ENCODE measurements at regions not wholly inside any gene's neighbourhood (a gene's known extent, or its start where the extent isn't known, plus 50 kb on each side); places are given as distances from the start of the nearest gene placed in this dataset.

DNA sequence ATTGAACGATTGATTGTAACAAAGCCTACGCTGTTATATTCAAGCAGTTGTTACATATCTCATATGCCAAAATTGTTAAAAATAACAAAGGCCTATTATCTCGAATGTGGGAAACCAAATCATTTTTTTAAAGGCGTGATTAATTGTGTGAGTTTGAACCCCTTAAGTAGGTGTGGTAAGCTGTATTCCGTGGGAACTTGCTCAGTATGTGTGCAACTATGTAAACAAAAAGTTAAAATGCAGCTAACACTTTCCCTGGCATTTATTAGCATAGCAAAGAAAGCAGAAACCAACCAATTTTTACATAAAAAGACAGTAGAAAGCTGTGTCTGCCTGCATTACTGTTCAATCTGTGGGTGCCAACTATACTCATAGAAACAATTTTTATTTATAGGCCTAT, 166.0 kb upstream of the HAND2 start:
- DNase-seq (no peak), ATAC-seq (no peak)
- no peaks in the 10 kb centered on the region for H3K9me3 ChIP-seq
- intact Hi-C loops (cut with DNase I), result no loop called here
- H3K4me3 ChIP-seq, result no peak overlapping the region
- H3K36me3 ChIP-seq, result no peaks in the 10 kb centered on the region
- no peaks in the 10 kb centered on the region for H3K4me1 ChIP-seq
- H3K27ac ChIP-seq, result no peak overlapping the region
- no peaks in the 10 kb centered on the region for H3K27me3 ChIP-seq
- TF ChIP-seq, protein P1, sequence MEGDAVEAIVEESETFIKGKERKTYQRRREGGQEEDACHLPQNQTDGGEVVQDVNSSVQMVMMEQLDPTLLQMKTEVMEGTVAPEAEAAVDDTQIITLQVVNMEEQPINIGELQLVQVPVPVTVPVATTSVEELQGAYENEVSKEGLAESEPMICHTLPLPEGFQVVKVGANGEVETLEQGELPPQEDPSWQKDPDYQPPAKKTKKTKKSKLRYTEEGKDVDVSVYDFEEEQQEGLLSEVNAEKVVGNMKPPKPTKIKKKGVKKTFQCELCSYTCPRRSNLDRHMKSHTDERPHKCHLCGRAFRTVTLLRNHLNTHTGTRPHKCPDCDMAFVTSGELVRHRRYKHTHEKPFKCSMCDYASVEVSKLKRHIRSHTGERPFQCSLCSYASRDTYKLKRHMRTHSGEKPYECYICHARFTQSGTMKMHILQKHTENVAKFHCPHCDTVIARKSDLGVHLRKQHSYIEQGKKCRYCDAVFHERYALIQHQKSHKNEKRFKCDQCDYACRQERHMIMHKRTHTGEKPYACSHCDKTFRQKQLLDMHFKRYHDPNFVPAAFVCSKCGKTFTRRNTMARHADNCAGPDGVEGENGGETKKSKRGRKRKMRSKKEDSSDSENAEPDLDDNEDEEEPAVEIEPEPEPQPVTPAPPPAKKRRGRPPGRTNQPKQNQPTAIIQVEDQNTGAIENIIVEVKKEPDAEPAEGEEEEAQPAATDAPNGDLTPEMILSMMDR (IDR thresholded peaks at IDR 0.05), result no peak

DNA sequence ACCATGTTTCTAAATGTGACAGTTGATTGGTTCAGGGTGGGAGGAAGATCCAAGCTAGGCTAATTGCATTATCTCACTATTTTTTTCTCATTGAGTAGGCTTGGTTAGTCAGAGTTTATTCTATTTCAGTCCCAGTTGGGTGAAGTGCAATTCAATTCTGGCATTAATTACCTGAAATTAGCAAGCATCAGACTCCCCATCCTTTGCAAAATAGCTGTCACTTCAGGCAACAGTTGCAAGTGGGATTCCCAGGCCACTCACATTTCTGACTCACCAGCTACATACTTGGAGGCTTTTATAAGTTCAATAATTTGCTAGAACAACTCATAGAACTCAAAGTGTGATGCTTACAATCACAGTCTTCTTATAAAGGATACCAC, 155.8 kb upstream of the HAND2 start:
- Histone ChIP-seq H3K4me1 (no peaks in the 10 kb centered on the region), H3K36me3 (no peaks in the 10 kb centered on the region), H3K4me3 (no peak overlapping the region), H3K27me3 (no peaks in the 10 kb centered on the region), H3K9me3 (no peaks in the 10 kb centered on the region), H3K27ac (no peak overlapping the region)
- DNase-seq (no peak), ATAC-seq (no peak)
- TF ChIP-seq, protein P1 (IDR thresholded peaks at IDR 0.05), result no peak
- intact Hi-C loops (cut with DNase I), result no loop called here

DNA sequence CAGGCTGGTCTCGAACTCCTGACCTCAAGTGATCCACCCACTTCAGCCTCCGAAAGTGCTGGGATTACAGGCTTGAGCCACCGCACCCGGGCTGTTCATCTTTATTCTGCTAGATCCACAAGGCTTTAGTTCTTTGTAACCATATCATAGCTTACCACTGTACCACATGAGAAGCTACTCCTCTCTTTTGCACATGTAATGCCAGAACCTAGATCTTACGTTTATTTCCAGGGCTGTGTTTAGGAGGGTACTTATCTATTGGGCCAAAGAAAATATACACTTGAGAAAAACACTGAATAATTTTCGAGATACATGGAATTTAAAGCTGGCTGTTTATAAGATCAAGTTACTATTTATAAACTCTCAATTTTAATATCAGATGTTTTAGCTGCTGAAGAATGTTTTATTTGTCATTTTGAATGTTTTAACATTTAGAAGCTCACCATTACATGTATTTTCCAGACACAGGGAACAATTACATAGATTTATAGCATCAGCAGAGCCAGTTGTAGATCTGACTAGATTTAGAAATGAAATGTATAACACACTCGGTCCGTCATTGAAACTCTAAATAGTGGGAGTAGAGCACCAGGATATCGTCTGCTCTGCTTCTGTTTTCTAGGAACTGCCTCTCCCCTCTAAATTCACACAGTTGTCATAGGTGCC, 155.3 kb upstream of the HAND2 start:
- ATAC-seq (no peak), DNase-seq (no peak)
- Histone ChIP-seq H3K36me3 (no peaks in the 10 kb centered on the region), H3K27me3 (no peaks in the 10 kb centered on the region), H3K4me3 (no peak overlapping the region), H3K27ac (no peak overlapping the region), H3K4me1 (no peaks in the 10 kb centered on the region), H3K9me3 (no peaks in the 10 kb centered on the region)
- intact Hi-C loops (cut with DNase I), result no loop called here
- TF ChIP-seq, protein P1 (IDR thresholded peaks at IDR 0.05), result no peak

DNA sequence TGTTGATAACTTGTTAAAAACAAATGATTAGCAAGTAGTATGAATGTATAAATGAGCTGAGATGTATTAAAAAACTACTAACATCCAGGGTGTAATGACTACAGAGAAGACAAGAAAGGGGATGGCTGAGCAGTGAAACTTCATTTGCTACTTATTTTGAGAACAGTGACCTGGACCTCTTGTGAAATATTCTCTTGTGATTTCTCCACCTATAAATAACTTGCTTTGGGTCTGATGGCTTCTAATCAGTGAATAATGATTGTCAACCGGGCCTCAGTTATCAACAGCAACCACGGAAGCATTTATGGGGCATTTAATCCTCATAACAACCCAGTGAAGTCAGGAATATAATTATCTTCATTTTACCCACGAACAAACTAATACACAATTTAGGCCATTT, 154.2 kb upstream of the HAND2 start:
- intact Hi-C loops (cut with DNase I), result no loop called here
- H3K4me1 ChIP-seq, result no peaks in the 10 kb centered on the region
- H3K9me3 ChIP-seq, result no peaks in the 10 kb centered on the region
- no peak overlapping the region for H3K27ac ChIP-seq
- no peak overlapping the region for H3K4me3 ChIP-seq
- no peak for DNase-seq
- H3K36me3 ChIP-seq, result no peaks in the 10 kb centered on the region
- H3K27me3 ChIP-seq, result no peaks in the 10 kb centered on the region
- no peak for ATAC-seq
- TF ChIP-seq, protein P1 (IDR thresholded peaks at IDR 0.05), result no peak

DNA sequence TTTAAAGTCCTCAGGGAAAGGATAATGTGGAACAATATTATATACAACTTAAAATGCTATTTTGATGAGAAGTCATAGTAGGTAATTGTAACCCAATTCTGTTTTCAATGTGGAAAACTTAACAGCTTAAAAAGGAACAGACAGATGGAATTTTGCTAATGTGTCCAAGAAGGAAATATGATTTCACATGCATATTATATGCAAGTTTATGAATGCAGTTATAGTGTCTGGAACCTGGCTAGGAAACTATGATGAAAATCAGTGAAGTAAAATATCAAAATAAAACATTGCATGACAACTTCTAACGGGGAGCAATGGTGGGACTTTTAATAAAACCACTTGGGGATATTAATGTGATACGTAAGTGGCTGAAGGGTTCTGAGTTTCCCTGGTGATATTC, 152.6 kb upstream of the HAND2 start:
- Histone ChIP-seq H3K4me1 (no peaks in the 10 kb centered on the region), H3K9me3 (no peaks in the 10 kb centered on the region), H3K36me3 (no peaks in the 10 kb centered on the region), H3K27ac (no peak overlapping the region), H3K4me3 (no peak overlapping the region), H3K27me3 (no peaks in the 10 kb centered on the region)
- no peak for DNase-seq
- ATAC-seq, result no peak
- TF ChIP-seq, protein P1 (IDR thresholded peaks at IDR 0.05), result no peak
- intact Hi-C loops (cut with DNase I), result no loop called here

DNA sequence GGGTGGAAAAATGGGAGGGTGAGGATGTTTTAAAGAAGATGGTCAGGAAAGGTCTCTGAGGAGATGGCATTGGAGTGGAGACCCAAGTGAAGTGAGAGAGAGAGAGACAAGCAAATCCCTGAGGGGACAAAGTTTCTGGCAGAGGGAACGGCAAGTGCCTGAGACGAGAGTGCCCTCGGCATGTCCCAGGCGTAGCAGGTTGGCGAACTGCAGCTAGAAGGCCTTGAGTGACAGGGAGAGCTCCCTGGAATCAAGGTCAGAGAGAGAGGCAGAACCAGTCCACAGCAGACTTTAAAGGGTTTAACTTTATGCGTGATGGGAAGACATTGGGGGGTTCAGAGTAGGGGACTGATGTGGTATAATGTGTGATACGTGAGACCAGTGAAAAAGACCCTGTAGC, 150.2 kb upstream of the HAND2 start:
- Histone ChIP-seq H3K9me3 (no peaks in the 10 kb centered on the region), H3K27ac (no peak overlapping the region), H3K36me3 (no peaks in the 10 kb centered on the region), H3K27me3 (no peaks in the 10 kb centered on the region), H3K4me1 (no peaks in the 10 kb centered on the region), H3K4me3 (no peak overlapping the region)
- ATAC-seq (no peak), DNase-seq (no peak)
- TF ChIP-seq, protein P1 (IDR thresholded peaks at IDR 0.05), result no peak
- intact Hi-C loops (cut with DNase I), result no loop called here
